Heart left ventricle (tissue), 13 donors: ENCODE measurements at regions not wholly inside any gene's neighbourhood (a gene's known extent, or its start where the extent isn't known, plus 50 kb on each side); places are given as distances from the start of the nearest gene placed in this dataset.

Experiments
- CTCF ChIP-seq, 12 donors: fragments of 200-600 bp; sonication (generic) in 4 of 12; IDR thresholded peaks; one replicate each; pipeline versions ENCODE4 v1.5.0 to v1.8.0; 2018 to 2022; ENCODE audit warnings: antibody characterized with exemption in 12 of 12, mild to moderate bottlenecking in 5 of 12
- POLR2A ChIP-seq, 2 donors: fragments of 450-650 bp; IDR thresholded peaks; one replicate each; pipeline ENCODE4 v1.6.1; 2017; ENCODE audit warnings: antibody characterized with exemption in 2 of 2, mild to moderate bottlenecking in 2 of 2, moderate library complexity in 2 of 2
- donor health status: ischemic (EF 13 %, LVEDD 7.1; RV severe dilation, severe dysfunction).
- donor health status: DM: no; HTN: yes; CAD: no.
- donor health status: DM: no; HTN: no; CAD: no.
- donor health status: ischemic (EF 25% LVEDD 6.9; RV normal size, moderate dysfunction).
- donor health status: ischemic (EF 25% LVEDD 5.7; RV mildly dilated, moderate dysfunction).
- donor health status: ischemic (EF 35%, LVEDD 5.7; RV mildly dilated, moderate dysfunction).
- donor health status: nonischemic (EF 11% LVEDD 7.7; RV severe dilation, severe dysfunction).
- donor health status: DM: yes; HTN: yes; CAD: no.
- donor health status: PGD.
- donor health status: ischemic (EF 29% LVEDD 5.4; RV normal size, mild dysfunction).
- donor health status: nonischemic (EF 23%, LVEDD 6.1; RV moderate dilation, normal function).

DNA sequence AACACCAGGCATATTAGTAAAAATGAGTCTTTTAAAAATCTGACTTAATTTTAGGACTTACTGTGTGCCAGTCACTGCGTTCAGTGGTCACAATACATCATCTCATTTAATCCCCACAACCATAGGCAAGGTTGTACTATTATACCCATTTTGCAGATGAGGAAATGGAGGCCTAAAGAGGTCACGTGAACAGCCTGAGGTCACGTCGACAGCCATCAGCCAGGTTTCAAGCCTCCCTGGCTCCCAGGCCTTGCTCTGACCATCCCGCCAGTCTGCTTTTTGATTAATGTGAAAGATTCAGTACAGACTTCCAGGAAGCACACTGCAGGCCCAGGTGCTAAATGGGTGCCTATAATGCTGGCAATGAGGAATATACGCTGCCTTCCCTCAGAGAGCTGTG lies 86.3 kb upstream of the TOX3 start:
- TF ChIP-seq CTCF (IDR thresholded peaks at IDR 0.05): no peak
- TF ChIP-seq POLR2A (IDR thresholded peaks at IDR 0.05): no peak
